A549 (cell line): ENCODE measurements at regions not wholly inside any gene's neighbourhood (a gene's known extent, or its start where the extent isn't known, plus 50 kb on each side); places are given as distances from the start of the nearest gene placed in this dataset.

Source experiments
- ATAC-seq, 2 experiments: fragments of 200-7000 bp in 1 of 2; fragments of >200 bp in 1 of 2; cut with Nextera tagmentation in 1 of 2; cut with Tn5 transposase in 1 of 2; 3 replicates each; pipeline versions ENCODE4 v1.8.0 to v1.9.1; 2018 to 2020; ENCODE audit warnings: mild to moderate bottlenecking in 1 of 2, moderate library complexity in 1 of 2
- CTCF ChIA-PET: fragments of 300-600 bp; sonication (Branson Sonifier 250); formaldehyde crosslinking; extraction: SDS; loops from one replicate; lab custom pipeline; 2021; ENCODE audit warnings: antibody characterized with exemption, inconsistent platforms; lab: Yijun Ruan, JAX
- POLR2A ChIA-PET: fragments of 350-600 bp; formaldehyde crosslinking; extraction: SDS; loops from one replicate; lab custom pipeline; 2021; ENCODE audit warnings: antibody characterized with exemption, inconsistent platforms; lab: Yijun Ruan, JAX
- DNase-seq, 2 experiments: peaks; one replicate each; pipeline versions ENCODE4 v3.0.0 to v3.0.0-alpha.2; 2011 to 2016; ENCODE audit warnings: low read depth in 1 of 2, low spot score in 1 of 2
- FAIRE-seq: peaks from 2 replicates; lab custom pipeline; 2011; peaks lifted over from hg19 to GRCh38; lab: Jason Lieb, UNC
- H3K27ac ChIP-seq, 2 experiments: fragments of >200 bp; sonication (Bioruptor Twin); formaldehyde crosslinking; 3 replicates each; pipeline ENCODE4 v1.5.1; 2016 to 2017
- H3K4me1 ChIP-seq: fragments of >200 bp; sonication (Bioruptor Twin); formaldehyde crosslinking; 3 replicates; pipeline ENCODE4 v1.6.1; 2016
- H3K4me2 ChIP-seq: fragments of >200 bp; sonication (Bioruptor Twin); formaldehyde crosslinking; 3 replicates; pipeline ENCODE4 v1.6.1; 2016
- H3K4me3 ChIP-seq: fragments of >200 bp; sonication (Bioruptor Twin); formaldehyde crosslinking; 3 replicates; pipeline ENCODE4 v1.5.1; 2016
- H3K9me3 ChIP-seq: fragments of >200 bp; sonication (Bioruptor Twin); formaldehyde crosslinking; 3 replicates; pipeline ENCODE4 v1.6.1; 2016
- CBX2 ChIP-seq: fragments of 200-600 bp; sonication (generic); IDR thresholded peaks from 2 replicates; pipeline ENCODE4 v1.6.1; 2016; ENCODE audit warnings: low read depth, mild to moderate bottlenecking, borderline replicate concordance
- CBX8 ChIP-seq: fragments of 200-600 bp; sonication (generic); IDR thresholded peaks from 2 replicates; pipeline ENCODE4 v1.6.1; 2016
- CHD4 ChIP-seq: fragments of 200-600 bp; sonication (generic); IDR thresholded peaks from 2 replicates; pipeline ENCODE4 v1.6.1; 2016; ENCODE audit warnings: antibody characterized with exemption, mild to moderate bottlenecking, borderline replicate concordance
- EHF ChIP-seq: fragments of 250-450 bp; sonication (Bioruptor Pico); IDR thresholded peaks from 2 replicates; pipeline ENCODE4 v1.5.0; 2020; ENCODE audit warnings: mild to moderate bottlenecking
- EP300 ChIP-seq, 2 experiments: fragments of >200 bp; sonication (Bioruptor Twin); formaldehyde crosslinking; IDR thresholded peaks; 2 replicates in 1 of 2; 3 replicates in 1 of 2; pipeline ENCODE4 v1.6.1; 2016 to 2017
- FOSB ChIP-seq: fragments of 250-450 bp; sonication (Bioruptor Pico); IDR thresholded peaks from 2 replicates; pipeline ENCODE4 v1.5.0; 2020; ENCODE audit warnings: mild to moderate bottlenecking, moderate library complexity
- FOSL2 ChIP-seq, 2 experiments: fragments of 450-650 bp in 1 of 2; fragments of >200 bp in 1 of 2; sonication (Bioruptor Twin) in 1 of 2; formaldehyde crosslinking; IDR thresholded peaks; 2 replicates each; pipeline versions ENCODE4 v1.5.0 to v1.6.1; 2016 to 2020; ENCODE audit warnings: mild to moderate bottlenecking in 1 of 2, moderate library complexity in 1 of 2
- HES2 ChIP-seq: fragments of >200 bp; sonication (Bioruptor Twin); formaldehyde crosslinking; IDR thresholded peaks from 2 replicates; pipeline ENCODE4 v1.6.1; 2016
- HOXA7 ChIP-seq: fragments of 250-450 bp; sonication (Bioruptor Pico); IDR thresholded peaks from 2 replicates; pipeline ENCODE4 v1.5.0; 2020; ENCODE audit warnings: mild to moderate bottlenecking, moderate library complexity
- HOXB5 ChIP-seq: fragments of 250-450 bp; sonication (Bioruptor Pico); IDR thresholded peaks from 2 replicates; pipeline ENCODE4 v1.5.0; 2020; ENCODE audit warnings: mild to moderate bottlenecking, moderate library complexity
- KDM1A ChIP-seq: fragments of 200-600 bp; sonication (generic); IDR thresholded peaks from 2 replicates; pipeline ENCODE4 v1.6.1; 2016; ENCODE audit warnings: low read depth, mild to moderate bottlenecking
- MAZ ChIP-seq: fragments of 150-350 bp; IDR thresholded peaks from 2 replicates; pipeline ENCODE4 v1.6.1; 2014; ENCODE audit warnings: antibody characterized with exemption, low read depth, low read length, borderline replicate concordance
- MYC ChIP-seq: IDR thresholded peaks from 2 replicates; pipeline ENCODE4 v1.6.1; 2012; ENCODE audit warnings: mild to moderate bottlenecking, inconsistent platforms, low read length, improper control_type of control experiment, borderline replicate concordance
- NFE2L2 ChIP-seq: fragments of 150-350 bp; conservative IDR thresholded peaks from 2 replicates; pipeline ENCODE4 v1.6.1; 2014; ENCODE audit warnings: low read length
- NPAS2 ChIP-seq: fragments of 250-450 bp; sonication (Bioruptor Pico); IDR thresholded peaks from 2 replicates; pipeline ENCODE4 v1.8.0; 2022; ENCODE audit warnings: mild to moderate bottlenecking, moderate library complexity, borderline replicate concordance
- NR3C1 ChIP-seq: fragments of >200 bp; sonication (Bioruptor Twin); formaldehyde crosslinking; IDR thresholded peaks from 3 replicates; pipeline ENCODE4 v1.6.1; 2017
- PBX3 ChIP-seq: IDR thresholded peaks from 2 replicates; pipeline ENCODE4 v1.6.1; 2012
- PHF8 ChIP-seq: fragments of 200-600 bp; sonication (generic); IDR thresholded peaks from 2 replicates; pipeline ENCODE4 v1.6.1; 2016; ENCODE audit warnings: low read depth, mild to moderate bottlenecking, antibody characterized with exemption, moderate library complexity, borderline replicate concordance
- POLR2AphosphoS2 ChIP-seq: conservative IDR thresholded peaks from 2 replicates; pipeline ENCODE4 v1.6.1; 2012; ENCODE audit warnings: low read length, improper control_type of control experiment, inconsistent platforms
- RARB ChIP-seq: fragments of 250-450 bp; sonication (Bioruptor Pico); IDR thresholded peaks from 2 replicates; pipeline ENCODE4 v1.8.0; 2021; ENCODE audit warnings: mild to moderate bottlenecking, moderate library complexity
- RCOR1 ChIP-seq: fragments of 150-350 bp; IDR thresholded peaks from 2 replicates; pipeline ENCODE4 v1.6.1; 2014; ENCODE audit warnings: antibody characterized with exemption, low read length, low read depth
- REST ChIP-seq: fragments of 200-600 bp; sonication (generic); IDR thresholded peaks from 2 replicates; pipeline ENCODE4 v1.6.1; 2016; ENCODE audit warnings: antibody characterized with exemption, mild to moderate bottlenecking, moderate library complexity
- RNF2 ChIP-seq: fragments of 200-600 bp; sonication (generic); IDR thresholded peaks from 2 replicates; pipeline ENCODE4 v1.6.1; 2016; ENCODE audit warnings: low read depth, mild to moderate bottlenecking, antibody characterized with exemption, moderate library complexity, borderline replicate concordance
- SMC3 ChIP-seq: fragments of >200 bp; sonication (Bioruptor Twin); formaldehyde crosslinking; IDR thresholded peaks from 3 replicates; pipeline ENCODE4 v1.6.1; 2018; ENCODE audit warnings: inconsistent platforms
- SREBF2 ChIP-seq: fragments of 450-650 bp; IDR thresholded peaks from 2 replicates; pipeline ENCODE4 v1.6.1; 2014; ENCODE audit warnings: mild to moderate bottlenecking, moderate library complexity
- USF2 ChIP-seq: fragments of 450-650 bp; IDR thresholded peaks from 2 replicates; pipeline ENCODE4 v1.6.1; 2014; ENCODE audit warnings: antibody characterized with exemption
- ZC3H11A ChIP-seq: fragments of 450-650 bp; IDR thresholded peaks from 2 replicates; pipeline ENCODE4 v1.6.1; 2014; ENCODE audit warnings: antibody characterized with exemption, mild to moderate bottlenecking
- ZFP36 ChIP-seq: fragments of 450-650 bp; IDR thresholded peaks from 2 replicates; pipeline ENCODE4 v1.6.1; 2014; ENCODE audit warnings: borderline replicate concordance; ENCODE audit not compliant: partially characterized antibody
- WGBS: methylation state at CpG from one replicate; pipeline ENCODE4 v1.1.6; 2017; ENCODE audit errors: missing lambda C conversion rate; 5-methylcytosine and 5-hydroxymethylcytosine counted together

- TF ChIP-seq REST (no peak), MYC (no peak)
Measured at GRCh38 chr4:96946552-96946951, 1106.7 kb downstream of the PDHA2 start (continued).

- ChIA-PET CTCF (interaction anchor here (1.4 kb wide), 1 partner anchor 9 kb away, joined by 3 read pairs; no protein-coding TSS in a partner anchor), POLR2A (no interaction called here)
- TF ChIP-seq NFE2L2 (no peak), PHF8 (no peak), POLR2AphosphoS2 (no peak), HES2 (no peak), PBX3 (no peak), USF2 (no peak), EHF (no peak), CBX2 (no peak), NR3C1 (no peak), ZFP36 (no peak), SREBF2 (no peak), SMC3 (no peak), MAZ (no peak)
- FAIRE-seq (no peak), DNase-seq (no peak), ATAC-seq (no peak)
- Histone ChIP-seq H3K4me1 (no peaks in the 10 kb centered on the region), H3K9me3 (no peaks in the 10 kb centered on the region), H3K4me2 (no peak overlapping the region), H3K27ac (no peak overlapping the region), H3K4me3 (no peak overlapping the region)
- 25% methylated on average over 1 of the region's 1 CpG for WGBS
Measured at GRCh38 chr4:96952610-96953009, 1112.7 kb downstream of the PDHA2 start.

- ChIA-PET CTCF (no interaction called here), POLR2A (no interaction called here)
- DNase-seq (no peak), ATAC-seq (no peak), FAIRE-seq (no peak)
- no peak for TF ChIP-seq RARB (CRISPR knock-in tag)
- TF ChIP-seq PBX3, result no peak
- TF ChIP-seq CHD4, result no peak
- TF ChIP-seq EP300 (IDR thresholded peaks at IDR 0.05), result no peak
- TF ChIP-seq RCOR1, result no peak
- no peak for TF ChIP-seq CBX8
- TF ChIP-seq RNF2, result no peak
- TF ChIP-seq ZC3H11A, result no peak
- TF ChIP-seq HOXB5 (CRISPR knock-in tag), result no peak
- TF ChIP-seq KDM1A, result no peak
- TF ChIP-seq NPAS2 (CRISPR knock-in tag), result no peak
- TF ChIP-seq HOXA7, result no peak
- no peak for TF ChIP-seq FOSB (CRISPR knock-in tag)
- TF ChIP-seq FOSL2 (IDR thresholded peaks at IDR 0.05), result no peak
- TF ChIP-seq FOSL2 (CRISPR knock-in tag; IDR thresholded peaks at IDR 0.05), result no peak
- H3K27ac ChIP-seq, result no peak overlapping the region
- no peak overlapping the region for H3K4me2 ChIP-seq
- no peaks in the 10 kb centered on the region for H3K4me1 ChIP-seq
- WGBS, result 6% methylated on average over 1 of the region's 1 CpG
- H3K4me3 ChIP-seq, result no peak overlapping the region
- no peaks in the 10 kb centered on the region for H3K9me3 ChIP-seq
Measured at GRCh38 chr4:96955226-96955625, 1115.3 kb downstream of the PDHA2 start.
